ENCODE measurements at regions not wholly inside any gene's neighbourhood (a gene's known extent, or its start where the extent isn't known, plus 50 kb on each side); places are given as distances from the start of the nearest gene placed in this dataset.

GRCh38 chr17:36869441-36869840 is 67.8 kb upstream of the LHX1 start:
- H3K27ac ChIP-seq (ENCODE audit: low read depth, low read length): no peak overlapping the region

GRCh38 chr17:36869856-36870719 is 67.2 kb upstream of the LHX1 start:
- peaks cover 21% of the 10 kb centered on the region for H3K27me3 ChIP-seq (ENCODE audit: control insufficient read depth, insufficient read depth, low read length)
- H3K9me3 ChIP-seq (ENCODE audit: control insufficient read depth, insufficient read depth, low read length): no peaks in the 10 kb centered on the region
- H3K27ac ChIP-seq (ENCODE audit: low read depth, low read length): no peak overlapping the region
- DNase-seq (ENCODE audit: low read depth, low spot score): no peak
- CTCF ChIA-PET: no interaction called here
- no peak overlapping the region for H3K4me3 ChIP-seq (ENCODE audit: low read depth, low read length)
- TF ChIP-seq CTCF (IDR thresholded peaks at IDR 0.05; ENCODE audit: low read depth, low read length): peak; percentile 10; the same call in 1 of the 2 replicates
- POLR2A ChIA-PET: no interaction called here

More at GRCh38 chr17:36869441-36869840, 67.8 kb upstream of the LHX1 start:
- ChIA-PET CTCF (no interaction called here), POLR2A (no interaction called here)
- DNase-seq (ENCODE audit: low read depth, low spot score): no peak
- H3K27me3 ChIP-seq (ENCODE audit: control insufficient read depth, insufficient read depth, low read length): peaks cover 25% of the 10 kb centered on the region
- TF ChIP-seq CTCF (IDR thresholded peaks at IDR 0.05; ENCODE audit: low read depth, low read length): no peak
- no peak overlapping the region for H3K4me3 ChIP-seq (ENCODE audit: low read depth, low read length)
- no peaks in the 10 kb centered on the region for H3K9me3 ChIP-seq (ENCODE audit: control insufficient read depth, insufficient read depth, low read length)

GRCh38 chr17:36870720-36870999 is 66.6 kb upstream of the LHX1 start:
- Histone ChIP-seq H3K4me3 (ENCODE audit: low read depth, low read length) (no peak overlapping the region), H3K9me3 (ENCODE audit: control insufficient read depth, insufficient read depth, low read length) (no peaks in the 10 kb centered on the region), H3K27me3 (ENCODE audit: control insufficient read depth, insufficient read depth, low read length) (peaks cover 18% of the 10 kb centered on the region), H3K27ac (ENCODE audit: low read depth, low read length) (no peak overlapping the region)
- DNase-seq (ENCODE audit: low read depth, low spot score): no peak
- ChIA-PET POLR2A (no interaction called here), CTCF (no interaction called here)
- TF ChIP-seq CTCF (IDR thresholded peaks at IDR 0.05; ENCODE audit: low read depth, low read length): no peak

- Histone ChIP-seq H3K27ac (ENCODE audit: low read depth, low read length) (no peak overlapping the region), H3K4me3 (ENCODE audit: low read depth, low read length) (no peak overlapping the region), H3K27me3 (ENCODE audit: control insufficient read depth, insufficient read depth, low read length) (peaks cover 7% of the 10 kb centered on the region), H3K9me3 (ENCODE audit: control insufficient read depth, insufficient read depth, low read length) (no peaks in the 10 kb centered on the region)
- no peak for DNase-seq (ENCODE audit: low read depth, low spot score)
- ChIA-PET CTCF (no interaction called here), POLR2A (interaction anchor here (0.6 kb wide), 1 partner anchor 220 kb away, joined by 4 read pairs; no protein-coding TSS in a partner anchor)
- no peak for TF ChIP-seq CTCF (IDR thresholded peaks at IDR 0.05; ENCODE audit: low read depth, low read length)
Observed at GRCh38 chr17:36875698-36876293, 61.5 kb upstream of the LHX1 start.

GRCh38 chr17:36876966-36877365 is 60.3 kb upstream of the LHX1 start:
- Histone ChIP-seq H3K4me3 (ENCODE audit: low read depth, low read length) (no peak overlapping the region), H3K27me3 (ENCODE audit: control insufficient read depth, insufficient read depth, low read length) (peaks cover 14% of the 10 kb centered on the region), H3K9me3 (ENCODE audit: control insufficient read depth, insufficient read depth, low read length) (no peaks in the 10 kb centered on the region; the same call in 1 of the 2 replicates), H3K27ac (ENCODE audit: low read depth, low read length) (no peak overlapping the region)
- CTCF ChIA-PET: no interaction called here
- POLR2A ChIA-PET: no interaction called here
- TF ChIP-seq CTCF (IDR thresholded peaks at IDR 0.05; ENCODE audit: low read depth, low read length): no peak
- DNase-seq (ENCODE audit: low read depth, low spot score): no peak

All from AG04450 (cell line).